Ammon's horn (tissue), 1 donor: ENCODE measurements at regions not wholly inside any gene's neighbourhood (a gene's known extent, or its start where the extent isn't known, plus 50 kb on each side); places are given as distances from the start of the nearest gene placed in this dataset.
"Not testable (repeated sequence)": the region's sequence is repeated elsewhere in the genome, so short reads cannot be mapped to it uniquely, and the experiment has no call there.

Experiments used
- DNase-seq: peaks from one replicate; pipeline ENCODE4 v3.0.0-alpha.2; 2016; ENCODE audit warnings: low spot score

DNA sequence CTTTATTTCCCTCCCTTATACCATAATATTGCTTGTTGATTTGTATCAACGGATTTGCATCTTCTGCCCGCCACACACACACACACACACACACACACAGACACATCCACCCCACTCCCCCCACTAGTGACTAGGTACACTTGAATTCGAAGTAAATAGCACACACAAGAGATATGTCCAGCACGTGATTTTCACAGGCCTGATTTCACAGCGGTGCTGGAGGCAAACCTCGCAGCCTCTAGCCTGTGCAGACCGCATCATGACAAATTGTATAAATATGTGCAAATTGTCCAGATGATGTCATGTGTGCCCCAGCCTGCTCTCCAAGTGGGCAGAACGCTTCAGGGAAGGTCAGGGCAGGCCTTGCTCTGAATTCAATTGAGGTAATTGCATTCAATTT is 153.8 kb upstream of the TPTE start:
- DNase-seq, result not testable (repeated sequence)

DNA sequence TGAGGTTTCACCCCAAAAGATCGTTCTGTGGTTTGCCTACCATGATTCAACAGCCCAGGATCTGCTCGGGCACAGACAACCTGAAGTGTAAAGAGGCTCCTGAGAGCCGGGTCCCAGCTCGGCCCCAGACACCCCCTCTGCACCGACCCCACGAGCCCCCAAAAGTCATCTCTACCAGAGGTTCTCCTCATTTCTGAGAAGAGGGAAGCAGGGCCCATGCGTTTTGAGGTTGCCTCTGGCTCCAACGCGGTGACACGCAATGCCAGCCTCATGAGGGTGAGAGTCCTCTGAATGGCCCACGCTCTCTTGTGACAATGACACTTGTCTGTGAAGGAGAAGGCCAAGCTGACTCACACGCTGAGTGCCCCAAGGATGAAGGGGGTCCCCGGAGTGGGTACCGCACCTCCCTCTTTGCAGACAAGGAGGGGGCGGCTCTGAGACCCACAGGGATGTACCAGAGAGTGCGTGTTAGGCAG is 153.0 kb upstream of the TPTE start:
- not testable (repeated sequence) for DNase-seq

DNA sequence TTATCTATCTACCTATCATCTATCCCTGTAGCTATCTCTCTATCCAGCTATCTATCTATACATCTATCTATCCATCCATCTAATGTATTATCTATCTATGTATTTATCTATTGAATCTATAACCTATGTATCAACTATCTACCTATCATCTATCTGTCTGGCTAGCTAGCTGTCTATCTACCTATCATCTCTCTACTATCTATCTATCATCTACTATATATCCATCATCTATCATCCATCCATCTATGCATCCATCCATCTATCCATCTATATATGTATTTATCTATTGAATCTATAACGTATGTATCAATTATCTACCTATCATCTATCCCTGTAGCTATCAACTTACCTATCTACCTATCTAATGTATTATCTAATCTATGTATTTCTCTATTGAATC is 152.1 kb upstream of the TPTE start:
- DNase-seq, result not testable (repeated sequence)

DNA sequence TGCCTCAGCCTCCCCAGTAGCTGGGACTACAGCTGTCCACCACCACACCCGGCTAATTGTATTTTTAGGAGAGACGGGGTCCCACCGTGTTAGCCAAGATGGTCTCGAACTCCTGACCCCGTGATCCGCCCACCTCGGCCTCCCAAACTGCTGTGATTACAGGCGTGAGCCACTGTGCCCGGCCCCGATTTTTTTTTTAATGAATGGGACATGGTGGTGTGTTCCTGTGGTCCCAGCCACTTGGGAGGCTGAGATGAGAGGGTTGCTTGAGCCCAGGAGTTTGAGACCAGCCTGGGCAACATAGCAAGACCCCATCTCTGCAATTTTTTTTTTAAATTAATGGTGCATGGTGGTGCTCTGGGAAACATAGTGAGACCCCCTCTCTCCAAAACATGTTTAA is 143.6 kb upstream of the TPTE start:
- not testable (repeated sequence) for DNase-seq

DNA sequence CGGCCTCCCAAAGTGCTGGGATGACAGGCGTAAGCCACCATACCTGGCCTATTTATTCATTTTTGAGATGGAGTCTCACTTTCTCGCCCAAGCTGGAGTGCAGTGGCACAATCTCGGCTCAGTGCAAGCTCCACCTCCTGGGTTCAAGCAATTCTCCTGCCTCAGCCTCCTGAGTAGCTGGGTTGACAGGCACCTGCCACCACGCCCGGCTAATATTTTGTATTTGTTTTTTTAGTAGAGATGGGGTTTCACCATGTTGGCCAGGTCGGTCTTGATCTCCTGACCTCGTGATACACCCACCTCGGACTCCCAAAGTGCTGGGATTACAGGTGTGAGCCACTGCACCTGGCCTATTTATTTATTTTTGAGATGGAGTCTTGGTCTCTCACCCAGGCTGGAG is 141.6 kb upstream of the TPTE start:
- DNase-seq, result not testable (repeated sequence)

DNA sequence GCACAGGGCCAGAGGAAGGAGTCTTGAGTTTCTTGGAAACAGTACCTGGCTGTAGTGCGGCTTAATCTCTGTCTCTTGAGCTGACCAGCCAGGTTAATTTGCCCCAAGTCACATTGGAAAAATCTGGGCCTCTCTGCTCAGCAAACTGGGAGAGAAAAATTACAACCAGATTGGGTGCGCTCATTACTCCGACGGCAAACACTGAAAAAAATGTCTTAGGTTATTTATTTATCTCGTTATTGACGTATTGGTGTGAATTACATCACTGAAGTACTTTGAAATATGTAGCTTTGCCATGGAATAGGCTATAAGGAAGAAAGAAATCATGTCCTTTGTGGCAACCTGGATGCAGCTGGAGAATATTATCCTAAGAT is 139.7 kb upstream of the TPTE start:
- not testable (repeated sequence) for DNase-seq

DNA sequence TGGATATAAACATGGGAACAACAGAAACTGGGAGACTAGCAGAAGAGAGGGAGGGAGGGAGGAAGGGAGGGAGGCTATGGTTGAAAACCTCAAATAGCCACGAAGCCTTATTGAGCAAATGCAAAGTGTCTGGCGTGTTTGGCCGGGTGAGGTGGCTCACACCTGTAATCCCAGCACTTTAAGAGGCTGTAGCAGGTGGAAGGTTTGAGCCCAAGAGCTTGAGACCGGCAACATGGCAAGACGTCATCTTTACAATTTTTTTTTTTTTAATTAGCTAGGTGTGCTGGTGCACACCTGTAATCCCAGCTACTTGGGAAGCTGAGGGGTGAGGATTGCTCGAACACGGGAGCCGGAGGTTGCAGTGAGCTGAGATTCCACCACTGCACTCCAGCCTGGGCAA is 139.2 kb upstream of the TPTE start:
- not testable (repeated sequence) for DNase-seq

DNA sequence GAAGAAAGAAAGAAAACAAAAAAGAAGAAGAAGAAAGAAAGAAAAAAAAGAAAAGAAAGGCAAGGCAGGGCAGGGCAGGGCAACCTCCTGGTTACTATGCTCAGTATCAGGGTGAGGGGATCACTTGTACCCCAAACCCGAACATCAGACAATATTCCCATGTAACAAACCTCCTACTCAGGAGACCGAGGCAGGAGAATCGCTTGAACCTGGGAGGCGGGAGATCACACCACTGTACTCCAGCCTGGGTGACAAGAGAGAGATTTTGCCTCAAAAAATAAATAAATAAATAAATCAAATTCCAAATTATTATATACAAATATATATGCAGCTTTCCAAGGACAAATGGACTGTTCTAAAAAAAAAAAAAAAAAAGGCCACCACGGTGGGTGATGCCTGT is 138.8 kb upstream of the TPTE start:
- not testable (repeated sequence) for DNase-seq

DNA sequence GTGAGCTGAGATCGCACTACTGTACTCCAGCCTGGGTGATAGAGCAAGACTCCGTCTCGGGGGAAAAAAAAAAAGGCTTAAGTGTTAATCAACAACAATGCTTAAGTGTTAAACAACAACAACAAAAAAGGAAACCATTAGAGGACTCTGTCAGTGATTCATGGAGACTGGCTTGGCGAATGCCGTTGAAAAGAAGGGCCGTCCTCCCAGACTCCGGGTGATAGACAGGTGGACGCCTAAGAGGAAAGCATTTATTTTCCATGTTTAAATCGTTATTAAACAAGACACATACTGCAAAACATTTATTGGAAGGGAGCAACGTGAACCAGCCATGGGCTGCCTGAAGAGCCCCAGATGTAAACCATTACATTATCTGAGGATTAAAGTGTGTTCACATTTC is 137.8 kb upstream of the TPTE start:
- DNase-seq, result not testable (repeated sequence)

DNA sequence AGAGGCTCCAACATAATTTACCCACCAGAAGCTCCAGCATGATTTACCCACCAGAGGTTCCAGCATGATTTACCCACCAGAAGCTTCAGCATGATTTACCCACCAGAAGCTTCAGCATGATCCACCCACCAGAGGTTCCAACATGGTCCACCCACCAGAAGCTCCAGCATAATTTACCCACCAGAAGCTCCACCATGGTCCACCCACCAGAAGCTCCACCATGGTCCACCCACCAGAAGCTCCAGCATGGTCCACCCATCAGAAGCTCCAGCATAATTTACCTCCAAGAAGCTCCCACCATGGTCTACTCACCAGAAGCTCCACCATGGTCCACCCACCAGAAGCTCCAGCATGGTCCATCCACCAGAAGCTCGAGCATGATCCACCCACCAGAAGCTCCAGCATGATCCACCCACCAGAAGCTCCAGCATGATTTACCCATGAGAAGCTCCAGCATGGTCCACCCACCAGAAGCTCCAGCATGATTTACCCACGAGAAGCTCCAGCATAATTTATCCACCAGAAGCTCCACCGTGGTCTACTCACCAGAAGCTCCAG is 137.0 kb upstream of the TPTE start:
- DNase-seq, result not testable (repeated sequence)

DNA sequence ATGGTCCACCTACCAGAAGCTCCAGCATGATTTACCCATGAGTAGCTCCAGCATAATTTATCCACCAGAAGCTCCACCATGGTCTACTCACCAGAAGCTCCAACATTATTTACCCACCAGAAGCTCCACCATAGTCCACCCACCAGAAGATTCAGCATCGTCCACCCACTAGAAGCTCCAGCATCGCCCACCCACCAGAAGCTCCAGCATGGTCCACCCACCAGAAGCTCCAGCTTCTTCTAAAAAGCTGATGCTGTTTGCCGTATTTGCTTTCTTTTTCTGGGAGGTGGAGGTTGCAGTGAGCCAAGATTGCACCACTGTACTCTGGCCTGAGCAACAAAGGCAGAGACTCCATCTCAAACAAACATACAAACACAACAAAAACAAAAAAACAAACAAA is 136.2 kb upstream of the TPTE start:
- not testable (repeated sequence) for DNase-seq

DNA sequence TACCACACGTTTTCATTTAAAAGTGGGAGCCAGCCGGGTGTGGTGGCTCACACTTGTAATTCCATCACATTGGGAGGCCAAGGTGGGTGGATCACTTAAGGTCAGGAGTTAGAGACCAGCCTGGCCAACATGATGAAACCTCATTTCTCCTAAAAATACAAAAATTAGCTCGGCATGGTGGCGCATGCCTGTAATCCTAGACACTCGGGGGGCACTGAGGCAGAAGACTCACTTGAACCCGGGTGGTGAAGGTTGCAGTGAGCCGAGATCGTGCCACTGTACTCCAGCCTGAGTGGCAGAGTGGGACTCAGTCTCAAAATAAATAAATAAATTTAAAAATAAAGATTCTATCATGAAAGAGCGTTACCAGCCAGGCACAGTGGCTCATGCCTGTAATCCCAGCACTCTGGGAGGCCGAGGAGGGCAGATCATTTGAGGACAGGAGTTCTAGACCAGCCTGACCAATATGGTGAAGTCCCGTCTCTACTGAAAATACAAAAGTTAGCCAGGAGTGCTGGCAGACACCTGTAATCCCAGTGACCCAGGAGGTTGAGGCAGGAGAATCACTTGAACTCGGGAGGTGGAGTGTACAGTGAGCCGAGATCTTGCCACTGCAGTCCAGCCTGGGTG is 135.4 kb upstream of the TPTE start:
- not testable (repeated sequence) for DNase-seq

DNA sequence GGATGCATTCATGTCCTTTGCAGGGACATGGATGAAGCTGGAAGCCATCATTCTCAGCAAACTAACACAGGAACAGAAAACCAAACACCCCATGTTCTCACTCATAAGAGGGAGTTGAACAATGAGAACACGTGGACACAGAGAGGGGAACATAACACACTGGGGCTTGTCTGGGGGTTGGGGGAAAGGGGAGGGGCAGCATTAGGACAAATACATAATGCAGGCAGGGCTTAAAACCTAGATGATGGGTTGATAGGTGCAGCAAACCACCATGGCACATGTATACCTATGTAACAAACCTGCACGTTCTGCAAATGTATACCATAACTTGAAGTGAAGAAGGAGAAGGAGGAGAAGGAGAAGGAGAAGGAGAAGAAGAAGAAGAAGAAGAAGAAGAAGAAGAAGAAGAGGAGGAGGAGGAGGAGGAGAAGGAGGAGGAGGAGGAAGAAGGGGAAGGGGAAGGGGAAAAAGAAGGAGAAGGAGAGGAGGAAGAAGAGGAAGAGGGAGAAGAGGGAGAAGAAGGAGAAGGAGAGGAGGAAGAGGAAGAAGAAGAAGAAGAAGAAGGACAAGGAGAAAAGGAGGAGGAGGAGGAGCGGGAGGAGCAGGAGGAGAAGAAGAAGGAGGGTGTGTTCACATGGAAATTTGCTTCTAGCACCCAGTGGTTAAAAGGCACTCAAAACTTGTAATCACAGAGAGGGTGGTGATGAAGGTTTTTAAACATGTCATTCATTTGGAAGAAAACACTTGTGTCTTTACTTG is 133.5 kb upstream of the TPTE start:
- DNase-seq, result not testable (repeated sequence)

DNA sequence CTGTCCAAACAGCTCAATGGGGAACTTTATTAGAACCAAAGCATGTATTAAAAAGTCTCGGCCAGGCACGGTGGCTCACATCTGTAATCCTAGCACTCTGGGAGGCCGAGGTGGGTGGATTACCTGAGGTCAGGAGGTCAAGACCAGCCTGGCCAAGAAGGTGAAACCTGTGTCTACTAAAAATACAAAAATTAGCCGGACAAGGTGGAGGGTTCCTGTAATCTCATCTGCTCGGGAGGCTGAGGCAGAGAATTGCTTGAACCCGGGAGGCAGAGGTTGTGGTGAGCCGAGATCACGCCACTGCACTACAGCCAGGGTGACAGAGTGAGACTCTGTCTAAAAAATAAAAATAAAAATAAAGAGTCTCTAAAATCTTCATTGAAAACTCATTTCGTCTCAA is 132.8 kb upstream of the TPTE start:
- not testable (repeated sequence) for DNase-seq

DNA sequence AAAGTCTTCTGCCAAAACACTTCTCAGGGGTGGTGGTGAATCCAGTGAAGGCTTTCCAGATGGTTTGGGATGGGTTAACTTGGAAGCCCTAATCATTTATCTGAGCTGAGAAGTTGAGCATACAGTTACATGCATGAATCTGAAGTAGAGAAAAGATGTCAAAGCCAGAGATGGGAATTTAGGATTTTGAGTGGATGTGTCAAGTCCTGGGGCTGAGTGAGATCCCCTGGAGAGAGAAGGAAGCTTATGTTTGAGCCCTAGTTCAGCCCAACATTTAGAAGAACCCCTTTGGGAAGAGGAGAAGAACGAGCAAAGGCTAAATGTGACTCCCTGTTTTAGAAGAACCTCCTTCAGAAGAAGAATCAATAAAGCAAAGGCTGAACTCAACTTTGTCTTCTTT is 129.1 kb upstream of the TPTE start:
- not testable (repeated sequence) for DNase-seq

DNA sequence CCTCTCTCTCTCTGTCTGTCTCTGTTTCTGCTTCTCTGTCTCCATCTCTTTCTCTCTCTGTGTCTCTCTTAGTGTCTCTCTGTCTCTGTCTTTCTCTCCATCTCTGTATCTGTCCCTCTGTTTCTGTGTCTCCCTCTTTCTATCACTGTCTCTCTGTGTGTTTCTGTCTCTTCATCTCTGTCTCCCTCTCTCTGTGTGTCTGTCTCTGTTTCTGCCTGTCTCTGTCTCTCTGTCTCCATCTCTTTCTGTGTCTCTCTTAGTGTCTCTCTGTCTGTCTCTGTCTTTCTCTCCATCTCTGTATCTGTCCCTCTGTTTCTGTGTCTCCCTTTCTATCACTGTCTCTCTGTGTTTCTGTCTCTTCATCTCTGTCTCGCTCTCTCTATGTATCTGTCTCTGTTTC is 125.4 kb upstream of the TPTE start:
- not testable (repeated sequence) for DNase-seq

DNA sequence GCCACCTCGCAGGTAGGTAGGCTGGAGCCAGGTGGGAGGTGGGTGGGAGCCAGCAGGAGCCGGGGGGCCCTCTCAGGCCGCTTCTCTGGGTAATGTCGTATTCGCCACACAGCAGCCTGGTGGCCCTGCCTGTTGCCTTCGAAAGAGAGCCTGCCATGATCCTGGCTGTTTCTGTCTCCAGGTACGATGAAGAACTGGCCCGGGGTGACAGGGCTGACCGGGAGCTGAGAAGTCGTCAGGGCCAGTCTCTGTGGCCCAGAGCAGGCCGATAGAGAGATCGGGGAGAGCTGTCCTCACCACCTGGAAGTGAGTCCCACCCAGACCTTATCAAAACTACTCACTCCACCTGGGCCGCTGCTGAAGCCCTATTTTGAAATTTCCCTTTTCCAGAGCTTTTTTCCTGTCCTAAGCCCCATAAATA is 123.9 kb upstream of the TPTE start:
- DNase-seq, result not testable (repeated sequence)

DNA sequence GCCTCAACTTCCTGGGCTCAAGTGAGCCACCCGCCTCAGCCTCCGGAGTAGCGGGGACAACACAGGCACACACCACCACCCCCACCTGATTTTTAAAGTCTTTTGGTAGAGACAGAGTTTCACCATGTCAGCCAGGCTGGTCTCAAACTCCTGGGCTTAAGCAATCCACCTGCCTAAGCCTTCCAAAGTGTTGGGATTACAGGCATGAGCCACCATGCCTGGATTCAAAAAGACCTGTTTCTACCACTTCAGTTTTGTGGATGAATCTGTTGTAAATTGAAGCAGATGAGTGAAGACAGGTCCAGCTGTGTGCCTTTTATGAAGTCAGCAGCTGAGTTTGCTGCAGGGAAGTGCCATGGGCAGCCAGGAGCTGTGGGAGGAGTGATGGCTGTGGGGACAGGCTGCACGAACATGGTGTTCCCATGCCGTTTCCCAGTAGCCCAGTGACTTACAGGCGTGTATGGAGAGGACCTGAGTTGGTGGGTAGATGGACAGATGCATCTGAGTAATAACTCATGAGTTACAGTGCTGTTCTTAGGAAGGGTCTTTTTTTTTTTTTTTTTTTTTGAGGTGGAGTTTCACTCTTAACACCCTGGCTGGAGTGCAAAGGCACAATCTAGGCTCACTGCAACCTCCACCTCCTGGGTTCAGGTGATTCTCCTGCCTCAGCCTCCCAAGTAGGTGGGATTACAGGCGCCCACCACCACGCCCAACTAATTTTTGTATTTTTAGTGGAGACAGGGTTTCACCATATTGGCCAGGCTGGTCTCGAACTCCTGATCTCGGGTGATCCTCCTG is 122.5 kb upstream of the TPTE start:
- DNase-seq, result not testable (repeated sequence)

DNA sequence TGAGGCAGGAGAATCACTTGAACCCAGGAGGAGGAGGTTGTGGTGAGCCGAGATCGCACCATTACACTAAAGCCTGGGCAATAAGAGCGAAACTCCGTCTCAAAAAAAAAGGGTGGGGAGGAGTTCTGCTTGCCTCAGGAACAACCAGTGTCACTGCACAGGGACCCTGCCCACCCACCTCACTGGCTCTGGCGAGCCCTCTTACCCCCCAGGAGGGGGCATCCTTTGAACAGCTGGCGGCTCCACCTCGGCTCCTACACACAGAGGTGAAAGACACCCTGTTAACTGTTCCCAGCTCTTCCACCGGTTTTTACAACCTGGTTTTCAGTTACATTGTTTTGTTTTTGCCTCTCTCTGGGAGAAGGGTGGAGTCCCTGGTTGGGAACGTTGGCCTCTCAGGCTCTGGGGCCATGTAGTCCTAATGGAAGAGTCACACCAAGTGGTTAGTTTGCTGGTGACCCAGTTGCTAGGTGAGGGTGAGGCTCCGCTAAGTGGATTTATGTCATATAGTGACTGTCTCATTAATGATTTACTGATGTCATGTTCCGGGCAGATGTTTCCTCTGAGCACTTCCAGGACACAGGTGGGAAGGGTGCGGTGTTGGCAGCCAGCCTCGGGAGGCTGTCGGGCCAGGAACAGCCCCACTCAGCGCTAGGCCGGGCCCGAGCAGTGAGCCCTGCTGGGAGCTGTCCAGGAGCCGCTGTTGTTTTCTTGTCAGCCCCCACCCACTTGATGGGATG is 120.6 kb upstream of the TPTE start:
- DNase-seq, result not testable (repeated sequence)

DNA sequence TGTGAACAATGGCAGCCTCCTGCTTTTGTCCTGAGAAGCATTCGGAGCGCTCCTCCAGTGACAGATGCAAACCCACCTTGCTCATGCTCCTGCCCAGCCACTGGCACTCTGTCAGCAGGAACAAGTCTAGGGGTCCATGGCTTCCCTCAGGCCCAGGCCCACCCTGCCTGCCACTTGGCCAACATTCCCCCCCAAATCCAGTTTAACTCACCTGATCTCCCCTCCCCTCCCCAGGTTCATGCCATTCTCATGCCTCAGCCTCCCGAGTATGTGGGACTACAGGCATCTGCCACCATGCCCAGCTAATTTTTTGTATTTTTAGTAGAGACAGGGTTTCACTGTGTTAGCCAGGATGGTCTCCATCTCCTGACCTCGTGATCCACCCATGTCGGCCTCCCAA is 118.9 kb upstream of the TPTE start:
- not testable (repeated sequence) for DNase-seq

DNA sequence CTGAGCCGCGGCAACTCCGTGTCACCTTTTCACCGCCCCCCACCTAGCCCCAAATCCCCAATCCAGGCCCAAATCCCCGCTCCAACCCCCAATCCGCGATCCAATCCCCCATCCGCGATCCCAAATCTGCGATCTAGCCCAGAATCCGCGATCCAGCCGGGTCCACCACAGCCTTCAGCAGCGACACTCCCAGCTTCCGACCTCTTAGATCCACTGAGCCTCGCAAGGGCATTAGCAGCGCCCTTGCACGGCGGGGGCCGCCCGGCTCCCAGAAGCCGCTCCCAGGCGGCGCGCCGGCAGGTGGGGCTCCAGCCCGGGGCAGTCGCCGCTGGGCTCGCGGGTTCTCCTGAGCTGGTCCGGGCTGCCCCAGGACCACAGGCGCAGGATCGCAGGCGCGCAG is 116.1 kb upstream of the TPTE start:
- DNase-seq, result not testable (repeated sequence)

DNA sequence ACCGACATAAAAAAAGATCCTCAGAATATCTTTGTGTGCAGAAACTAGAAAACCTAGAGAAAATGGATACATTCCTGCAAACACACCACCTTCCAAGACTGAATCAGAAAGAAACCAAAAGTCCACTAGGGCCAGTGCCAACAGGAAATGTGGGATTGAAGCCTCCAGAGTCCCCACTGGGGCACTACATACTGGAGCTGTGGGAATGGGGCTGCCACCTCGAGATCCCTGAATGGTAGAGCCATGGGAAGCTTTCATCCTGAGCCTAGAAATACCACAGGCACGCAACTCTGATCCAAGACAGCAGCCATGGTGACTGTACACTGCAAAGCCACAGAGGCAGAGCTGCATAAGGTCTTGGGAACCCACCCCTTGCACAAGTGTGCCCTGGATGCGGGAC is 111.6 kb upstream of the TPTE start:
- DNase-seq, result not testable (repeated sequence)
